ENCODE measurements at regions not wholly inside any gene's neighbourhood (a gene's known extent, or its start where the extent isn't known, plus 50 kb on each side); places are given as distances from the start of the nearest gene placed in this dataset.

DNA sequence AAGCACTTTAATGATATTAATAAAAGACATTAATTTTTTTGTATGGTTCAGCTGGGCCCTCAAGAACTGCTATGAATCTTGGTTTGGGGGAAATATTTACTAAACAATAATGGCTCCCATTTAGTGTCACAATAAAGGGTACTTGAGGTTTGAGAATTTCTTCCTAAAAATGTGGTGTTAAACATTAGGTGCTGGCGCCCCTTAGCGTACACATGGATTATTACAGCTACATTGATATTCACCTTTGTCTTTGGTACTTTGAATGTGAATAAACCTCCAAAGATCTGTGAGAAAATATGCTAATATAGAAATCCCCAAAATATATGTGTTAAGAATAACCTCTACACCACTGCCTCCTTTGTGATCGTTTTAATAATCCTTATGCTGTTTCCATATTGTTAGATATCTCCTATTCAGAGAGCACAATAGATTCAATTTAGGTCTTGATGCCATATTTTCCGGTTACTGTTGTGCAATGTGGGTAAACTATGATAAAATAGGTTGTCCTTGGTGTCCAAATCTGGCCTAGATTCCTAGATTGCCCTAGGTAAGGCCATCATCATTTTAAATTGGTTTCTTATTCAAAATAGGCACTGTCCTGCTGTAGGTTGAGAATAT, 161.8 kb upstream of the CACNA2D1 start:
- Histone ChIP-seq H3K27ac (no peak overlapping the region), H3K4me1 (no peaks in the 10 kb centered on the region), H3K4me3 (no peak overlapping the region), H3K27me3 (no peaks in the 10 kb centered on the region), H3K36me3 (no peaks in the 10 kb centered on the region), H3K9me3 (no peaks in the 10 kb centered on the region)
- DNase-seq: peak in 1 of 2 donors; percentile 8
- intact Hi-C loops (cut with DNase I): loop anchor here in 6 of 10 donors (2.0 to 10.0 kb wide), 5 partner anchors 119 to 1121 kb away; no protein-coding TSS in a partner anchor
- no peak for ATAC-seq
- WGBS, 2 donors: 20 to 21% methylated on average over 4 of the region's 4 CpGs
- TF ChIP-seq, protein P1, sequence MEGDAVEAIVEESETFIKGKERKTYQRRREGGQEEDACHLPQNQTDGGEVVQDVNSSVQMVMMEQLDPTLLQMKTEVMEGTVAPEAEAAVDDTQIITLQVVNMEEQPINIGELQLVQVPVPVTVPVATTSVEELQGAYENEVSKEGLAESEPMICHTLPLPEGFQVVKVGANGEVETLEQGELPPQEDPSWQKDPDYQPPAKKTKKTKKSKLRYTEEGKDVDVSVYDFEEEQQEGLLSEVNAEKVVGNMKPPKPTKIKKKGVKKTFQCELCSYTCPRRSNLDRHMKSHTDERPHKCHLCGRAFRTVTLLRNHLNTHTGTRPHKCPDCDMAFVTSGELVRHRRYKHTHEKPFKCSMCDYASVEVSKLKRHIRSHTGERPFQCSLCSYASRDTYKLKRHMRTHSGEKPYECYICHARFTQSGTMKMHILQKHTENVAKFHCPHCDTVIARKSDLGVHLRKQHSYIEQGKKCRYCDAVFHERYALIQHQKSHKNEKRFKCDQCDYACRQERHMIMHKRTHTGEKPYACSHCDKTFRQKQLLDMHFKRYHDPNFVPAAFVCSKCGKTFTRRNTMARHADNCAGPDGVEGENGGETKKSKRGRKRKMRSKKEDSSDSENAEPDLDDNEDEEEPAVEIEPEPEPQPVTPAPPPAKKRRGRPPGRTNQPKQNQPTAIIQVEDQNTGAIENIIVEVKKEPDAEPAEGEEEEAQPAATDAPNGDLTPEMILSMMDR (IDR thresholded peaks at IDR 0.05): peak; percentile 55 to 82 (median 70)

DNA sequence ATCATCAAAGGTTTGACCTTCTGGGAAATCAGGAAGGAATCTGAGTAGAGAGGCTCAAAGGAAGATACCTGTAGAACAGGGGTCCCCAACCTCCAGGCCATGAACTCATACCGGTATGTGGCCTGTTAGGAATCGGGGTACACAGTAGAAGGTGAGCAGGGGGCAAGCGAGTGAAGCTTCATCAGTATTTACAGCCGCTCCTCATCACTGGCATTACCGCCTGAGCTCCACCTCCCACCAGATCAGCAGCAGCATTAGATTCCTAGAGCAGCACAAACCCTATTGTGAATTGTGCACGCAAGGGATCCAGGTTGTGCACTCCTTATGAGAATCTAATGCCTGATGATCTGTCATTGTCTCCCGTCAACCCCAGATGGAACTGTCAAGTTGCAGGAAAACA, 158.5 kb upstream of the CACNA2D1 start:
- no peaks in the 10 kb centered on the region for H3K27me3 ChIP-seq
- 96 to 98% methylated on average over 7 of the region's 7 CpGs for WGBS, 2 donors
- ATAC-seq: no peak
- no peaks in the 10 kb centered on the region for H3K4me1 ChIP-seq
- no peaks in the 10 kb centered on the region for H3K36me3 ChIP-seq
- no peak for DNase-seq
- intact Hi-C loops (cut with DNase I): loop anchor here in 6 of 10 donors (10.0 kb wide), 4 partner anchors 123 to 1117 kb away; no protein-coding TSS in a partner anchor
- H3K4me3 ChIP-seq: no peak overlapping the region
- no peaks in the 10 kb centered on the region for H3K9me3 ChIP-seq
- TF ChIP-seq, protein P1 (IDR thresholded peaks at IDR 0.05): no peak
- H3K27ac ChIP-seq: no peak overlapping the region

DNA sequence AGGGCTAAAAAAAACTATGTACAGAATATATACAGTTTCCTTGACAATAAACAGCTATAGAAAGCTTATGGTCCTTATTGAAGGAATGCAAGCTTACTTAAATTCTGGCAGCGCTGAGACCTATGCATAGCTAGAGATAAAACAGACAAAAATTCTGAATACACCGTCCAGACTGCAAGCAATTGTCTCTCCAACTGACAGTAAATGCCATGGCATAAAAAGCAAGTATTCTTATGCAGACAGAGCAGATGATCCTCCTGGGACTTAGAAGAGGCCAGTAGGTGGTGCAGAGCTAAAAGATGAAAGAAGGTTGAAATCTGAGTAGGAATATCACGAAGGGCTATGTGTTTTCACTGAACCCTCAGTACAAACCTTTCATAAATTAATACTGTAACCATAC, 157.0 kb upstream of the CACNA2D1 start:
- Histone ChIP-seq H3K36me3 (no peaks in the 10 kb centered on the region), H3K27me3 (no peaks in the 10 kb centered on the region), H3K9me3 (no peaks in the 10 kb centered on the region), H3K27ac (no peak overlapping the region), H3K4me3 (no peak overlapping the region), H3K4me1 (peaks cover 0 to 5% (median 0%) of the 10 kb centered on the region in 9 donors)
- DNase-seq (no peak), ATAC-seq (no peak)
- 50 to 52% methylated on average over 3 of the region's 3 CpGs for WGBS, 2 donors
- intact Hi-C loops (cut with DNase I): loop anchor here in 6 of 10 donors (10.0 kb wide), 4 partner anchors 124 to 1116 kb away; no protein-coding TSS in a partner anchor
- TF ChIP-seq, protein P1 (IDR thresholded peaks at IDR 0.05): no peak

DNA sequence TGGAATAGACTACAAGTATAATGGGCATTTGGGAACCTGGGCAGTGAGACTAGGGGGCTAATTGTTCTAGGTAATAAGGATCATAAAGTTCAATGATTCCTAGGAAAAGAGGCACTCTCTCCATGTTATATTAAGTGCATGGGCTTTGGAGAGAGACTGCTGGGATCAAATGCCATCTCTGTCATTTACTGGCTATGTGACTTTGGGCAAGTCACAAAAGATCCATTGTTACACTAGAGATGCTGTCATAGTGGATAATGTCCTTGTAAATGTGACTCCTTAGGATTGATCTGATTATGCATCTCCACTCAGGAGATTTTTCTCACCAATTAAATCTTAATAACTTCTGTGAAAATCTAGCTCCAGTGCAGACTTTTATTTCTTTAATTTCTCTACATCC, 156.3 kb upstream of the CACNA2D1 start:
- TF ChIP-seq, protein P1 (IDR thresholded peaks at IDR 0.05): no peak
- intact Hi-C loops (cut with DNase I): loop anchor here in 6 of 10 donors (10.0 kb wide), 4 partner anchors 125 to 1115 kb away; no protein-coding TSS in a partner anchor
- ATAC-seq (no peak), DNase-seq (no peak)
- Histone ChIP-seq H3K4me3 (no peak overlapping the region), H3K36me3 (no peaks in the 10 kb centered on the region), H3K27ac (no peak overlapping the region), H3K4me1 (peaks cover 0 to 8% (median 5%) of the 10 kb centered on the region in 9 donors), H3K27me3 (no peaks in the 10 kb centered on the region), H3K9me3 (no peaks in the 10 kb centered on the region)
